Esophagus muscularis mucosa (tissue), 3 donors: ENCODE measurements at regions not wholly inside any gene's neighbourhood (a gene's known extent, or its start where the extent isn't known, plus 50 kb on each side); places are given as distances from the start of the nearest gene placed in this dataset.

ENCODE experiments used
- POLR2A ChIP-seq: fragments of 450-650 bp; IDR thresholded peaks from one replicate; pipeline ENCODE4 v1.6.1; 2017; ENCODE audit warnings: antibody characterized with exemption, moderate library complexity, mild to moderate bottlenecking, low read depth
- TF ChIP-seq, protein P1 (sequence below), 3 experiments: fragments of 200-600 bp in 2 of 3; fragments of 450-650 bp in 1 of 3; sonication (generic) in 2 of 3; IDR thresholded peaks; one replicate each; pipeline ENCODE4 v1.5.1; 2017 to 2019; ENCODE audit warnings: antibody characterized with exemption in 3 of 3, mild to moderate bottlenecking in 2 of 3, moderate library complexity in 1 of 3

DNA sequence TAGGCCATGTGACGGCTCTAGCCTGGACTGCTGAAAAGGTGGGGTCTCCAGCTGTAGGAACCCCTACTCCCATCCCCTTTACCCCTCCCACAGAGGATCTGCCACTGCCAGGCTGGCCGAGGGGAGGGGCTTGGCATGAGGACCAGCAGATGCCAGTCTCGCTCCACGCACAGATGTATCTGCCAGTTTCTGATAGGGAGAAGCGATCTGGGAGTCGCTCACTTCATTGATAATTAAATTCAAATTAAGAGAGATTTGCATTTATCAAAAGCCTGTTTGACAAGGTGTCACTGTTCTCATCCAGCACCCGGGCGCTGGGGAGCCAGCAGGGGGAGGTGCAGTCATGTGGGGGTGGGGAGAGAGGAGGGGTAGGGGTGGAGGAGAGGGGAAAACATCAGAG, 217.6 kb upstream of the MYL2 start:
- TF ChIP-seq, protein P1, sequence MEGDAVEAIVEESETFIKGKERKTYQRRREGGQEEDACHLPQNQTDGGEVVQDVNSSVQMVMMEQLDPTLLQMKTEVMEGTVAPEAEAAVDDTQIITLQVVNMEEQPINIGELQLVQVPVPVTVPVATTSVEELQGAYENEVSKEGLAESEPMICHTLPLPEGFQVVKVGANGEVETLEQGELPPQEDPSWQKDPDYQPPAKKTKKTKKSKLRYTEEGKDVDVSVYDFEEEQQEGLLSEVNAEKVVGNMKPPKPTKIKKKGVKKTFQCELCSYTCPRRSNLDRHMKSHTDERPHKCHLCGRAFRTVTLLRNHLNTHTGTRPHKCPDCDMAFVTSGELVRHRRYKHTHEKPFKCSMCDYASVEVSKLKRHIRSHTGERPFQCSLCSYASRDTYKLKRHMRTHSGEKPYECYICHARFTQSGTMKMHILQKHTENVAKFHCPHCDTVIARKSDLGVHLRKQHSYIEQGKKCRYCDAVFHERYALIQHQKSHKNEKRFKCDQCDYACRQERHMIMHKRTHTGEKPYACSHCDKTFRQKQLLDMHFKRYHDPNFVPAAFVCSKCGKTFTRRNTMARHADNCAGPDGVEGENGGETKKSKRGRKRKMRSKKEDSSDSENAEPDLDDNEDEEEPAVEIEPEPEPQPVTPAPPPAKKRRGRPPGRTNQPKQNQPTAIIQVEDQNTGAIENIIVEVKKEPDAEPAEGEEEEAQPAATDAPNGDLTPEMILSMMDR (IDR thresholded peaks at IDR 0.05): no peak
- no peak for TF ChIP-seq POLR2A
